Fibroblast of skin of right quadriceps (primary cell): ENCODE measurements at regions not wholly inside any gene's neighbourhood (a gene's known extent, or its start where the extent isn't known, plus 50 kb on each side); places are given as distances from the start of the nearest gene placed in this dataset.

Experiments used
- DNase-seq: peaks from one replicate; pipeline ENCODE4 v3.0.0-alpha.2; 2013

GRCh38 chr10:88023676-88024075 is 160.3 kb downstream of the PTEN start:
- no peak for DNase-seq

DNA sequence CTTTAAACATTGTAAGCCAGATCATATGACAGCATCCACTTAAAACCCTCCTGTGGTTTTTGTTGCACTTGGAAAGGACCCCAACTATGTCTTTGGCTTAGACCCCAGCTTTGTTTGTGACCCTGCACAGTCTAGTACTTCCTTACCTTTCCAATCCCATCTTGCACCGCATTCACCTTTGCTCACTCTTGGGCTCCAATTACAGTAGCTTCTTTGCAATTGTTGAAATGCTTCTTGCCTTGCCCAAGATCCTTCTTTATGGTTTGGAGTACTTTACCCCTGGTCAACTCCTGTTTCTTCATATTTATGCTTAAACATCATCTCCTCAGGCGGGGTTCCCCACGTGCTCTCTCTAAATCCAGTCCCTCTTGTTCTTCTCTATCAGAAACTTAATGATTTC is 162.6 kb downstream of the PTEN start:
- no peak for DNase-seq

DNA sequence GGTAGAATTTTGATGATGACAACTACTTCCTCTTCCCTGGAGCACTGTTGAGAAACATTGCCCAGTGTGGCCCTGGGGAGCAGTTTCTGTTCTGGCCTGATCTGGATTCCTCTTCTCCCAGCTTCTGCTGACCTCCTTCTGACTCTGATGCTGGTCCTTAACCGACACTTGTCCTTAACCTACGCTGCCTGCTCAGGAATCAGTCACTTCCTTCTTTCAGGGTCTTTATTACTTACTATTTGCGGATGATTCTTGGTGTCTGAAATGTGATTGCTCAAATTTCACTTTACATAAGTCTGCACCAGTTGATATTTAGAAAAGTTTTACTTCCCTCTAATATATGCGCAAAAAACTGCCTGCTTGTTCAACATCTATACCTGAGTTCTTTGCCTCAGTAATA is 164.1 kb downstream of the PTEN start:
- DNase-seq = no peak

DNA sequence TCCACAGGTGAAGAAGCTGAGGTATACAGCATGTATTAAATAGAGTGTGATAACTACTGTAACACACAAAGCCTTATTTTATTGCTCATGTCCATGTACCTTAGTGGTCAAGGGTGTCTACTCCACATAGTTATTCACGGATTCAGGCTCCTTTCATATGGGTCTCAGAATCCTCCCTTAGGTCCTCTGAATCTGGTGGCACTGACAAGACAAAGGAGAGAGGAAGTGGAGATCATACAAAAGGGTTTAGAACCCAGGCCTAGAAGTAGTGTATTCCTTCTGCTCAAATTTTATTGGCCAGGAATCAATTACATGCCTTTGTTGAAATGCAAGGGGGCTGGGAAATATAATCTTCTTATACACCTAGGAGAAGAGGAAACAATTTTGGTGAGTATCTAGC is 164.6 kb downstream of the PTEN start:
- DNase-seq = no peak

DNA sequence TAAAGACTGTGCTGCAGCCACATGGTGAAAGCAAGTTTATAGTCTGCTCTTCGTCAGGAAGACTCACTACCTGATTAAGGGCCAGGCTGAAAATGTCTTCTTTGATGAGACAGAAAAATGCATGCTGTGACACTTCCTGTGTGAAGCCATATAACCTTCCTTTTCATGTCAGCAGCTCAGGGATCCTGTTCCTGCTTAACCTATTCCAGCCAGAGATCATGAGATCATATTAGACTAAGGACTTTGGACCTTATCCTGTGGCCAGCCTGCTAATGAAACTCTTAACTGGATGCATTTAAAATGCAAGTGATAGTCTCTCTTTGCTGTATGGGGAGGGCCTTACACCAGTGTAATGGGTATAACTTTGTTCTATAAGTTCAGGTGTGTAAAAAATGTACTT is 165.2 kb downstream of the PTEN start:
- no peak for DNase-seq

DNA sequence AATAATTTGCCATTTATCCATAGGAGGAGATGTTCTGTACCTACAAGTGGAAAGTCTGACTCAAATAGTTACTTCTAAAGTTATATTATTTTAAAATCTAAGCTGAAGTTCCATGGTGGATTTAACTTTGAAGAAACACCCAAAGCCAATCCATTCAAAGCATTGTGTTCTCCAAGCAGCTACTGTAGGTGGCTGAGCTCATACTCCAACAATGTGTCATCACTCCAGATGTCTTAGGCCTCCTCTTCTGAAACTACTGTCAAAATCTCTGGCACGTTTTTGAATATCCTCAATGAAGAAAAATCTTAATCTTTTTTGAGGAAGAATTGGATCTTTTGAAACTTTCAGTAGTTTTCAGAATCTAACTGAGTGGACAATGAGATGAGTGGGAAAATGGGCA is 169.1 kb downstream of the PTEN start:
- peak; percentile 82 for DNase-seq

- no peak for DNase-seq
Observed at GRCh38 chr10:88033385-88033784, 170.0 kb downstream of the PTEN start.

GRCh38 chr10:88033793-88034192 is 170.4 kb downstream of the PTEN start:
- DNase-seq = no peak

DNA sequence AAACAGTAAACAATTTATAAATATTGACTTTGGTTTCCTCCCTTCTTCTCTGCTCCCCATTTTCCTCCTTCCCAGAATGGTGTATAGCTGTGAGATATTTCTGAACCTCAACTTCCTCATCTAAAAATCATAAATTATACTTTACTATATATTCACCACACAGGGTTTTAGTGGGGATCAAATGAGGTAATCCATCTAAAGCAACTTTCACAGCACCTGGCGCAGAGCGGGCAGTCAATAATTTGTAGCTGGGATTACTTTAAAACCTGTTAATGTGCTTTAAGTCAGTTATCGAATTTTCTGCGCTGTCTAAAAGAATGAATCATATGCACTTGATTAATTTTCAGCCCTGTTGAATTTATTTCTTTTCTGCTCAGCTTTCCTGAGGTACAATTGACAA is 172.7 kb downstream of the PTEN start:
- no peak for DNase-seq

GRCh38 chr10:88037623-88038022 is 174.2 kb downstream of the PTEN start:
- no peak for DNase-seq

GRCh38 chr10:88038268-88038667 is 174.8 kb downstream of the PTEN start:
- DNase-seq = peak; percentile 76

DNA sequence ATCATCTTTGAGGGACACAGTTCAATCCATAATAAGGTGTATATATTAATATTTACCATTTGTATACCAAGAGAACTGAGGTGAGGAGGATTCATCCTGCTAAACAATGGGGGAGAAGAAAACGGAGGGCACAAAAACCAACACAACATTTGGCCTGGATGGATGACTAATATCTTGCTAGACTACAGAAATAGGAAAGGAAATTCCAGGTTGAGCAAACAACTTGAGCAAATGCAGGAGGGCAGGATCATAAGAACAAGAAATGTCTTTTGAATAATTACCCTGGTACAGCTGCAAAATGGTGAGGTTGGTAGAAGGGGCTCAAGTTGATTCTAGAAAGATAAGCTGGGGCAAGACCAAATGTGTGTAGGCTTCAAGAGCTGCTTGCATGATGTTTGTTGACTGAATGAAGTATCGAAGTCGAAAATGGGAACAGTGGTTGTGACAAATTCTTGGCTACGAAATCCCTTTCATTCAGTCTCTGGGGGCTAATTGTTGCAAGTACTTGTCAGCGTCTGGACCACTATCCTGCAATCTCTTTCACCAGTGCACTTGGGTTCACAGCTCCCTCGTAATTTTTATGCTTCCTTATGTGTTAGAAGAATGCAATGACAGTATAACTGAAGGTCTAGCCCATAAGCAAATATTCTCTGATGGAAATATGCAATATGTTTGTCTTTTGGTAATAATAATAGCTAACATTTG is 176.2 kb downstream of the PTEN start:
- DNase-seq = peak; percentile 45

DNA sequence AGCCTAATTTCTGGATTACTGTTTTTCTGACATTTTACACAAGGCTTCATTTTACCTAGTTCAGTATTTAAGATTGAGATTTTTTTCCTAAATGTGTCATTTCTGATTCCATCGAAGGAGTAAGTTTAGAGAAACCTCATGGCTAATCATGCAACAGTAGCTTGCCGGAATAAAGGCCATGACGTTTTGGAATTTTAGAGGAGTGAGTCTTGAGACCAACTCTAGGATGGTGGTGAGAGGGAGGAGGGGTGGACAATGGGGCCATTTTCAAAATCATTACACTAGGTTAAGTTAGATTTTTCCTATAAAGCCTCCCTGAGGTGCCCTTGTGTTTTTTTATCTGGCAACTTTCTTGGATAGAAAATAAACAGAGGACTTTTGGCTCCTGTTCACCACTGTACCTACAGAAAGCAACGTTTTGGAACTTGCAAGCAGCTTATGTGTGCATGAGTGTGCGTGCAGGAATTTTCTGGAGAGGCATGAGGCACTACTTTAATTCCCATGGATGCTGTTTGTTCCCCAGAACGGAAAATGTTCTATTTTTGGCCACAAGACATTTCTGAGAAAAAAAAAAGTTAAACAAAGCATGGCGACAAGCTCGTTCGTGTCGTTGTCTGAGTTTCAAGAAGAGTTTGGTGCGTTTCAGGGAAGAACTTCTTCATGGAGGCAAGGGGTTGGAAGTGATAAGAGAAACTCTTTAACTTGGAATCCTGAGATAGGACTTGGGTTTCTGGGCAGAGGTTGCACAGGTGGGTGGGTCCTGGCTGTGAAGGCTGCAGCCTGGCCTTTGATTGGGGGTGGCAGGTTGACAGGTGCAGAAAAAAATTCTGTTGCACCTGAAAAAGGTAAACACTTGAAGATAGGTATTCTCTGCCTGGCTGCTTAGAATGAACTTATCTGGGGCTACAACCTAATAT is 178.1 kb downstream of the PTEN start:
- peak; percentile 64 for DNase-seq

GRCh38 chr10:88042160-88043100 is 179.0 kb downstream of the PTEN start:
- DNase-seq = peak; percentile 81

DNA sequence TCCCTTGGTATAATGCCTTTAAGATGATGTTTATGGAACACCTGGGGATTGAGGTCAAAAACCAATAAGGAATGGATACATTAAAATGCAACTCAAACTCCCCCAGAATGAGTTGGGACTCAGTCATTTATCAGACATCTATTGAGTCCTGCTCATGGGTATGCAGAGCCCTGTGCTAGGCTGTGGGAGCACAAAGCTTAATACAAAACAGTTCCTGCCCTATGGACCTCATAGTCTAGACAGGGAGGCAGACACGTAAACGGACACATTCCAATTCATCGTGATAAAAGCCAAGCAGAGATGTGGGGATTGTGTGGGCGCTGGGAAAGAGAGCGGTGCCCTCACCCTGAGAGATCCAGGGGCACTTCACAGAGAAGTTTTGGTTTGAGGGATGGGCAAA is 181.7 kb downstream of the PTEN start:
- DNase-seq = no peak

- no peak for DNase-seq
Observed at GRCh38 chr10:88045656-88046415, 182.4 kb downstream of the PTEN start.

GRCh38 chr10:88047579-88047978 is 184.2 kb downstream of the PTEN start:
- DNase-seq = no peak

- DNase-seq = peak; percentile 46
Observed at GRCh38 chr10:88048312-88048711, 184.9 kb downstream of the PTEN start.

GRCh38 chr10:88049204-88049603 is 185.8 kb downstream of the PTEN start:
- no peak for DNase-seq

DNA sequence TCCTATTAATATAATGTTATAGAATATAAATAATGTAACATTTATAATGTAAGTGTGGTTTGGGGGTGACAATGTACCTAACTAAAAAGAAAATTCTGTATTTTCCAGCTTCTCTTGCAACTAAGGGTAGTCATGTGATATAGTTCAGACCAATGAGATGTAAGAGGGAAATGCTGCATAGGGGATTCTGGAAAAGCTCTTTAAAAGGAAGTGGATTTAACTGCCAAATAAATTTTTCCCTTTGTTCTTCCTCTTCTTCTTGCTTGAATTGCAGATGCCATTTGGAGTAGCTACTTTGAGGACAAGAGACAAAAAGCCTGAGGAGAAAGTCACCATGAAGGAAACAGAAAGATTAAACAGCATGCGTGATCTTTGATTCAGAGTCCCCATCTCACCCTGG is 194.3 kb downstream of the PTEN start:
- no peak for DNase-seq

GRCh38 chr10:88058750-88059149 is 195.3 kb downstream of the PTEN start:
- no peak for DNase-seq

DNA sequence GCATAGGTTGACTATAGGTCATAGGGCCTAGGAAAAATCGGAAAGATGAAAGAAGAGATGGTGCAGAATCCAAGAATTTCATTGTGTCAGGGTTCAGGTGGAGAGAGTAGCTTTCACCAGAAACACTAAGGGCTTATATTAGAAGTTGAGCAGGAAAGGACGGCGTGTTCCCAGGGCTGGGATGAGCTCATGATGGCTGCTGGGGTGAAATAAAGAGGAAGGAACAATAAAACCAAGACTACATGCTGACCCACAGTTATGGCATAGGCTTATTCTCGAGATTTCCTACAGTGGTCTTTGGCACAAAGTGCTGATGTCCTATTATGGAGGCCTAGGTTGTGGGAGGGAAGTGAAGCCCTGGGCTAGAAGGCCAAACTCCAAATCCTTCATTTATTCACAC is 195.8 kb downstream of the PTEN start:
- DNase-seq = no peak
